Gastrocnemius medialis (tissue), 4 donors: ENCODE measurements at regions not wholly inside any gene's neighbourhood (a gene's known extent, or its start where the extent isn't known, plus 50 kb on each side); places are given as distances from the start of the nearest gene placed in this dataset.

Experiments
- POLR2A ChIP-seq, 2 donors: fragments of 450-650 bp; IDR thresholded peaks; one replicate each; pipeline ENCODE4 v1.6.1; 2017; ENCODE audit warnings: antibody characterized with exemption in 2 of 2, mild to moderate bottlenecking in 2 of 2, moderate library complexity in 2 of 2
- TF ChIP-seq, protein P1 (sequence below), 5 experiments: fragments of 450-650 bp in 3 of 5; fragments of 200-600 bp in 2 of 5; sonication (generic) in 2 of 5; IDR thresholded peaks in 4 of 5; conservative IDR thresholded peaks in 1 of 5; 1 replicate in 4 of 5; 2 replicates in 1 of 5; pipeline ENCODE4 v1.5.1; 2016 to 2019; ENCODE audit warnings: antibody characterized with exemption in 5 of 5, mild to moderate bottlenecking in 3 of 5, moderate library complexity in 3 of 5

DNA sequence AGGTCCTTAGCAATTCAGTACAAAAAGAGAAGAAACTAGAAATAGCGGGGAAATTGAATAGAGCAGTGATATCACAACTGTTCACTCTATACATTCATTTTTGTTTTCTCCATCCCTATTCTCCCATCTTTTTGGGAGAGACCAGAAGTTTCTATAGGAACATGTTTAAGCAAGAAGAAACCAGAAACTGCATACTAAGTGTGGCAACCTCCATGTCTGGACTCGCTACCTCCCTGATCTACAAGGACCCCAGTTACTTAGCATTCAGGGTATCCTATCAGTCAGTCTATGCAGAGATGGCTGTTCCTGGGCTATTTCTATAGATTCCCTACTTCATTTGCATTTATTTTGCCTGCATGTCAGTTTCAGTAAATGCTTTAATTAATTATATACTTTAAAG lies 178.6 kb downstream of the PHLDA1 start:
- TF ChIP-seq, protein P1, sequence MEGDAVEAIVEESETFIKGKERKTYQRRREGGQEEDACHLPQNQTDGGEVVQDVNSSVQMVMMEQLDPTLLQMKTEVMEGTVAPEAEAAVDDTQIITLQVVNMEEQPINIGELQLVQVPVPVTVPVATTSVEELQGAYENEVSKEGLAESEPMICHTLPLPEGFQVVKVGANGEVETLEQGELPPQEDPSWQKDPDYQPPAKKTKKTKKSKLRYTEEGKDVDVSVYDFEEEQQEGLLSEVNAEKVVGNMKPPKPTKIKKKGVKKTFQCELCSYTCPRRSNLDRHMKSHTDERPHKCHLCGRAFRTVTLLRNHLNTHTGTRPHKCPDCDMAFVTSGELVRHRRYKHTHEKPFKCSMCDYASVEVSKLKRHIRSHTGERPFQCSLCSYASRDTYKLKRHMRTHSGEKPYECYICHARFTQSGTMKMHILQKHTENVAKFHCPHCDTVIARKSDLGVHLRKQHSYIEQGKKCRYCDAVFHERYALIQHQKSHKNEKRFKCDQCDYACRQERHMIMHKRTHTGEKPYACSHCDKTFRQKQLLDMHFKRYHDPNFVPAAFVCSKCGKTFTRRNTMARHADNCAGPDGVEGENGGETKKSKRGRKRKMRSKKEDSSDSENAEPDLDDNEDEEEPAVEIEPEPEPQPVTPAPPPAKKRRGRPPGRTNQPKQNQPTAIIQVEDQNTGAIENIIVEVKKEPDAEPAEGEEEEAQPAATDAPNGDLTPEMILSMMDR (IDR thresholded peaks at IDR 0.05 in 4 of 5, conservative IDR thresholded peaks at IDR 0.05 in 1 of 5) = no peak
- no peak for TF ChIP-seq POLR2A (IDR thresholded peaks at IDR 0.05)
